Panc1 (cell line): ENCODE measurements at regions not wholly inside any gene's neighbourhood (a gene's known extent, or its start where the extent isn't known, plus 50 kb on each side); places are given as distances from the start of the nearest gene placed in this dataset.

Experiments used
- ATAC-seq: fragments of 200-7000 bp; cut with Tn5 transposase; 2 replicates; pipeline ENCODE4 v1.9.1; 2020; ENCODE audit warnings: mild to moderate bottlenecking, moderate library complexity
- BruUV-seq: library from RNA; stranded (reverse); fragments of 400-500 nt; replicated peaks from 2 replicates; lab custom pipeline; 2021; lab: Mats Ljungman, UMichigan
- CTCF ChIA-PET: fragments of 300-600 bp; sonication (Branson Sonifier 250); formaldehyde crosslinking; loops from one replicate; lab custom pipeline; 2022; ENCODE audit warnings: antibody characterized with exemption; lab: Charles Lee
- POLR2A ChIA-PET: fragments of 300-600 bp; sonication (Branson Sonifier 250); formaldehyde crosslinking; loops from one replicate; lab custom pipeline; 2022; ENCODE audit warnings: antibody characterized with exemption; lab: Charles Lee
- DNase-seq: peaks from one replicate; pipeline ENCODE4 v3.0.0-alpha.2; 2010; ENCODE audit warnings: low read depth, low spot score
- H3K27ac ChIP-seq: 2 replicates; pipeline ENCODE4 v1.5.1; 2011; ENCODE audit warnings: mild to moderate bottlenecking, low read length, inconsistent platforms
- H3K27me3 ChIP-seq: fragments of 200-500 bp; sonication (Bioruptor generic); 2 replicates; pipeline ENCODE4 v1.6.0; 2014; ENCODE audit warnings: low read length, inconsistent platforms; ENCODE audit not compliant: control insufficient read depth, insufficient read depth
- H3K36me3 ChIP-seq: fragments of 200-500 bp; sonication (Bioruptor generic); 2 replicates; pipeline ENCODE4 v1.5.1; 2014; ENCODE audit warnings: inconsistent platforms, mild to moderate bottlenecking, low read length, moderate library complexity; ENCODE audit not compliant: control insufficient read depth, insufficient read depth
- H3K4me1 ChIP-seq: 2 replicates; pipeline ENCODE4 v1.5.1; 2011; ENCODE audit warnings: inconsistent platforms, mild to moderate bottlenecking, low read length, moderate library complexity; ENCODE audit not compliant: control insufficient read depth, insufficient read depth
- H3K4me3 ChIP-seq, 2 experiments: 2 replicates each; pipeline ENCODE4 v1.5.1; 2011 to 2012; ENCODE audit warnings: low read depth in 2 of 2, low read length in 2 of 2, mild to moderate bottlenecking in 2 of 2, inconsistent platforms in 1 of 2, moderate library complexity in 1 of 2
- H3K9me3 ChIP-seq: fragments of 200-500 bp; sonication (Bioruptor generic); 2 replicates; pipeline ENCODE4 v1.5.1; 2014; ENCODE audit warnings: low read depth, mild to moderate bottlenecking, inconsistent platforms, low read length, moderate library complexity; ENCODE audit not compliant: control insufficient read depth, insufficient read depth
- CTCF ChIP-seq: fragments of 450-650 bp; IDR thresholded peaks from 2 replicates; pipeline ENCODE4 v1.5.1; 2017; ENCODE audit warnings: mild to moderate bottlenecking
- POLR2AphosphoS5 ChIP-seq: IDR thresholded peaks from 2 replicates; pipeline ENCODE4 v1.6.1; 2012; ENCODE audit warnings: mild to moderate bottlenecking, low read depth, low read length, moderate library complexity
- REST ChIP-seq, 2 experiments: IDR thresholded peaks; 2 replicates each; pipeline ENCODE4 v1.6.1; 2011 to 2012; ENCODE audit warnings: low read depth in 2 of 2, control low read depth in 1 of 2, low read length in 1 of 2, mild to moderate bottlenecking in 1 of 2, moderate library complexity in 1 of 2; ENCODE audit not compliant: insufficient read depth in 1 of 2
- SIN3A ChIP-seq: IDR thresholded peaks from 2 replicates; pipeline ENCODE4 v1.6.1; 2012; ENCODE audit warnings: low read depth, mild to moderate bottlenecking, low read length, moderate library complexity, borderline replicate concordance; ENCODE audit not compliant: insufficient read depth
- TCF7L2 ChIP-seq: IDR thresholded peaks from 2 replicates; pipeline ENCODE4 v1.6.1; 2011; ENCODE audit warnings: mild to moderate bottlenecking, low read depth, low read length, inconsistent platforms
- in situ Hi-C: cut with HindIII; loops from 2 replicates; pipeline ENCODE4 v1.10.0; 2016; ENCODE audit warnings: low sequenced_read_pairs, low pct_unique_long_range_greater_than_20kb
- intact Hi-C: fragments of 100-400 bp; cut with micrococcal nuclease; formaldehyde crosslinking; loops from one replicate; pipeline ENCODE4 v1.10.0; 2022; ENCODE audit not compliant: unreplicated experiment

GRCh38 chr12:11576104-11576503, 73.4 kb upstream of the ETV6 start:
- no peak overlapping the region for H3K27ac ChIP-seq
- H3K36me3 ChIP-seq: no peaks in the 10 kb centered on the region
- CTCF ChIA-PET: no interaction called here
- no peak for TF ChIP-seq REST (IDR thresholded peaks at IDR 0.05; ENCODE audit: insufficient read depth in 1 of 2, low read depth in 2 of 2, low read length in 1 of 2)
- TF ChIP-seq CTCF: no peak
- TF ChIP-seq TCF7L2: no peak
- no peak for TF ChIP-seq POLR2AphosphoS5
- no peak for TF ChIP-seq SIN3A
- no peaks in the 10 kb centered on the region for H3K9me3 ChIP-seq
- no peaks in the 10 kb centered on the region for H3K4me1 ChIP-seq
- DNase-seq (no peak), ATAC-seq (no peak)
- POLR2A ChIA-PET: no interaction called here
- intact Hi-C loops: no loop called here
- H3K4me3 ChIP-seq: no peak overlapping the region
- in situ Hi-C loops: no loop called here
- no peaks in the 10 kb centered on the region for H3K27me3 ChIP-seq
- no TSS peak for BruUV-seq

- intact Hi-C loops (no loop called here), in situ Hi-C loops (no loop called here)
- POLR2A ChIA-PET: no interaction called here
- Histone ChIP-seq H3K4me1 (no peaks in the 10 kb centered on the region), H3K27me3 (no peaks in the 10 kb centered on the region), H3K9me3 (no peaks in the 10 kb centered on the region), H3K36me3 (no peaks in the 10 kb centered on the region), H3K27ac (no peak overlapping the region), H3K4me3 (no peak overlapping the region)
- no peak for TF ChIP-seq POLR2AphosphoS5
- TF ChIP-seq SIN3A: no peak
- TF ChIP-seq CTCF: no peak
- no peak for TF ChIP-seq TCF7L2
- TF ChIP-seq REST (IDR thresholded peaks at IDR 0.05; ENCODE audit: insufficient read depth in 1 of 2, low read depth in 2 of 2, low read length in 1 of 2): no peak
- ATAC-seq (no peak), DNase-seq (no peak)
- CTCF ChIA-PET: no interaction called here
- BruUV-seq: no TSS peak
Measured at GRCh38 chr12:11577658-11578260, 71.7 kb upstream of the ETV6 start.
